ENCODE measurements at regions not wholly inside any gene's neighbourhood (a gene's known extent, or its start where the extent isn't known, plus 50 kb on each side); places are given as distances from the start of the nearest gene placed in this dataset.

DNA sequence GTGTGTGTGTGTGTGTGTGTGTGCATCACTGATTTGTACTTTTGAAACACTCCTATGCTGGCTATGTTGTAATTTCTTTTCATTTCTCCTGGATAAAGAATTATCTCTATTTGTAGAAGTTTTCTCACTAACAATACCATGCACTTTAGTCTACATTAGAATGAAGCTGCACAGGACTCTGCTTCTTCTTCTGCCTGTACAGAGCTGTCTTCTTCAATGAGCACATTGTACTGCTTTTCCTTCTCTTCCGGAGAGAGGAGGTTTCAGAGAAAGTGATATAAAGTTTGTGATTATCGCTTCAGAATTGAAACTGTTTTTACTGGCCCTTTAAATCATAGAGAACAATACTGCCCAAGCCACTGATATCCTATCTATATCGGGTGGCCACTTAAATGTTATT, 677.0 kb downstream of the NR2F1-AS1 start:
- TF ChIP-seq POLR2AphosphoS5 (IDR thresholded peaks at IDR 0.05), result no peak
- TF ChIP-seq RAD21 (conservative IDR thresholded peaks at IDR 0.05), result no peak
- TF ChIP-seq, protein P1, sequence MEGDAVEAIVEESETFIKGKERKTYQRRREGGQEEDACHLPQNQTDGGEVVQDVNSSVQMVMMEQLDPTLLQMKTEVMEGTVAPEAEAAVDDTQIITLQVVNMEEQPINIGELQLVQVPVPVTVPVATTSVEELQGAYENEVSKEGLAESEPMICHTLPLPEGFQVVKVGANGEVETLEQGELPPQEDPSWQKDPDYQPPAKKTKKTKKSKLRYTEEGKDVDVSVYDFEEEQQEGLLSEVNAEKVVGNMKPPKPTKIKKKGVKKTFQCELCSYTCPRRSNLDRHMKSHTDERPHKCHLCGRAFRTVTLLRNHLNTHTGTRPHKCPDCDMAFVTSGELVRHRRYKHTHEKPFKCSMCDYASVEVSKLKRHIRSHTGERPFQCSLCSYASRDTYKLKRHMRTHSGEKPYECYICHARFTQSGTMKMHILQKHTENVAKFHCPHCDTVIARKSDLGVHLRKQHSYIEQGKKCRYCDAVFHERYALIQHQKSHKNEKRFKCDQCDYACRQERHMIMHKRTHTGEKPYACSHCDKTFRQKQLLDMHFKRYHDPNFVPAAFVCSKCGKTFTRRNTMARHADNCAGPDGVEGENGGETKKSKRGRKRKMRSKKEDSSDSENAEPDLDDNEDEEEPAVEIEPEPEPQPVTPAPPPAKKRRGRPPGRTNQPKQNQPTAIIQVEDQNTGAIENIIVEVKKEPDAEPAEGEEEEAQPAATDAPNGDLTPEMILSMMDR (IDR thresholded peaks at IDR 0.05; ENCODE audit: poor library complexity, severe bottlenecking), result no peak
- no peak for TF ChIP-seq EP300 (conservative IDR thresholded peaks at IDR 0.05; ENCODE audit: poor library complexity, severe bottlenecking)
- no peak for TF ChIP-seq EZH2 (IDR thresholded peaks at IDR 0.05; ENCODE audit: borderline replicate concordance, insufficient read depth, low read length, poor library complexity, severe bottlenecking)
- no peak for TF ChIP-seq TAF1 (IDR thresholded peaks at IDR 0.05; ENCODE audit: low read depth)
